Pancreas (tissue), 10 donors: ENCODE measurements at regions not wholly inside any gene's neighbourhood (a gene's known extent, or its start where the extent isn't known, plus 50 kb on each side); places are given as distances from the start of the nearest gene placed in this dataset.
A peak's percentile ranks its signal among the peaks of the same experiment; 100 is the strongest.

ENCODE experiments used
- ATAC-seq, 4 donors: fragments of 200-7000 bp; cut with Tn5 transposase; one replicate each; pipeline versions ENCODE4 v1.8.0 to v1.9.1; 2020; ENCODE audit warnings: mild to moderate bottlenecking in 4 of 4, moderate library complexity in 4 of 4
- DNase-seq, 6 donors: peaks; one replicate each; pipeline ENCODE4 v3.0.0-alpha.2; 2020
- FAIRE-seq: peaks from 2 replicates; lab custom pipeline; 2012; peaks lifted over from hg19 to GRCh38; lab: Jason Lieb, UNC
- H3K27ac ChIP-seq, 4 donors: fragments of 200-600 bp; sonication (generic); 1 replicate in 3 of 4; 2 replicates in 1 of 4; pipeline versions ENCODE4 v1.5.0 to v1.8.0; 2020
- H3K27me3 ChIP-seq, 4 donors: fragments of 200-600 bp; one replicate each; pipeline ENCODE4 v1.8.0; 2021
- H3K36me3 ChIP-seq, 3 donors: fragments of 200-600 bp; sonication (generic) in 1 of 3; one replicate each; pipeline versions ENCODE4 v1.5.0 to v1.8.0; 2020 to 2021
- H3K4me1 ChIP-seq, 3 donors: fragments of 200-600 bp; one replicate each; pipeline ENCODE4 v1.8.0; 2021
- H3K4me3 ChIP-seq, 4 donors: fragments of 200-600 bp; sonication (generic) in 2 of 4; one replicate each; pipeline versions ENCODE4 v1.5.0 to v1.8.0; 2020 to 2021
- H3K9me3 ChIP-seq, 4 donors: fragments of 200-600 bp; one replicate each; pipeline ENCODE4 v1.8.0; 2021
- CTCF ChIP-seq, 4 donors: fragments of 200-600 bp; sonication (generic) in 3 of 4; IDR thresholded peaks; one replicate each; pipeline versions ENCODE4 v1.5.0 to v1.8.0; 2021; ENCODE audit warnings: antibody characterized with exemption in 4 of 4
- WGBS, 2 donors: extraction: QIAGEN DNeasy Blood & Tissue Kit; methylation state at CpG; one replicate each; pipeline ENCODE4 v1.1.7; 2013; 5-methylcytosine and 5-hydroxymethylcytosine counted together
- intact Hi-C, 3 donors: fragments of 100-400 bp; cut with DNase I; formaldehyde crosslinking; loops; one replicate each; pipeline versions ENCODE4 v1.11.1 to v1.14.2; 2022
- donor health status: healthy with polysubstance abuse.
- donor health status: DM: no; HTN: no; CAD: no; lungs with moderate emphysema.
- donor health status: DM: no; HTN: no; CAD: no.
- donor health status: control.
- donor health status: control.
- donor health status: Bipolar disorder and iron deficiency.
- donor health status: DM: yes; HTN: yes; CAD: no.
- donor health status: DM: no; HTN: no; CAD: no.
- donor health status: DM: no; HTN: no; CAD: no.
- donor health status: DM: yes; HTN: yes; CAD: no.

GRCh38 chr4:121477079-121477478 is 96.3 kb upstream of the QRFPR start:
- Histone ChIP-seq H3K27me3 (no peaks in the 10 kb centered on the region), H3K4me1 (no peaks in the 10 kb centered on the region), H3K4me3 (no peak overlapping the region), H3K36me3 (no peaks in the 10 kb centered on the region), H3K9me3 (no peaks in the 10 kb centered on the region), H3K27ac (no peak overlapping the region)
- ATAC-seq = no peak
- no peak for FAIRE-seq
- no peak for TF ChIP-seq CTCF (IDR thresholded peaks at IDR 0.05)
- intact Hi-C loops = no loop called here
- 61 to 81% methylated on average over 1 of the region's 1 CpG for WGBS, 2 donors
- no peak for DNase-seq

- intact Hi-C loops = no loop called here
- DNase-seq (no peak), ATAC-seq (no peak), FAIRE-seq (no peak)
- Histone ChIP-seq H3K4me3 (no peak overlapping the region), H3K9me3 (no peaks in the 10 kb centered on the region), H3K27ac (no peak overlapping the region), H3K27me3 (no peaks in the 10 kb centered on the region), H3K36me3 (no peaks in the 10 kb centered on the region), H3K4me1 (no peaks in the 10 kb centered on the region)
- TF ChIP-seq CTCF (IDR thresholded peaks at IDR 0.05) = no peak
- WGBS, 2 donors = 25 to 41% methylated on average over 2 of the region's 2 CpGs
Measured at GRCh38 chr4:121472937-121473721, 92.3 kb upstream of the QRFPR start.

- DNase-seq (no peak), ATAC-seq (no peak), FAIRE-seq (no peak)
- WGBS, 2 donors = 51 to 64% methylated on average over 2 of the region's 2 CpGs
- intact Hi-C loops = loop anchor here in 1 of 3 donors (10.0 kb wide), 1 partner anchor 260 kb away; no protein-coding TSS in a partner anchor
- Histone ChIP-seq H3K27ac (no peak overlapping the region), H3K27me3 (no peaks in the 10 kb centered on the region), H3K4me1 (no peaks in the 10 kb centered on the region), H3K9me3 (no peaks in the 10 kb centered on the region), H3K36me3 (no peaks in the 10 kb centered on the region), H3K4me3 (no peak overlapping the region)
- no peak for TF ChIP-seq CTCF (IDR thresholded peaks at IDR 0.05)
Measured at GRCh38 chr4:121464854-121465253, 84.0 kb upstream of the QRFPR start.

GRCh38 chr4:121462660-121463261 is 81.9 kb upstream of the QRFPR start:
- ATAC-seq (peak; percentile 56 to 85 (median 80)), FAIRE-seq (peak; percentile 29)

More at GRCh38 chr4:121462660-121463261, 81.9 kb upstream of the QRFPR start:
- TF ChIP-seq CTCF (IDR thresholded peaks at IDR 0.05) = peak; percentile 32 to 64 (median 42)
- DNase-seq = peak in 2 of 6 donors; percentile 29 to 56
- intact Hi-C loops = loop anchor here in 1 of 3 donors (10.0 kb wide), 1 partner anchor 262 kb away; no protein-coding TSS in a partner anchor
- H3K27me3 ChIP-seq = no peaks in the 10 kb centered on the region
- 22 to 31% methylated on average over 5 of the region's 5 CpGs for WGBS, 2 donors
- no peak overlapping the region for H3K27ac ChIP-seq
- H3K9me3 ChIP-seq = no peaks in the 10 kb centered on the region
- H3K4me1 ChIP-seq = no peaks in the 10 kb centered on the region
- no peaks in the 10 kb centered on the region for H3K36me3 ChIP-seq
- H3K4me3 ChIP-seq = no peak overlapping the region
